ENCODE measurements at regions not wholly inside any gene's neighbourhood (a gene's known extent, or its start where the extent isn't known, plus 50 kb on each side); places are given as distances from the start of the nearest gene placed in this dataset.
A peak's percentile ranks its signal among the peaks of the same experiment; 100 is the strongest.

DNA sequence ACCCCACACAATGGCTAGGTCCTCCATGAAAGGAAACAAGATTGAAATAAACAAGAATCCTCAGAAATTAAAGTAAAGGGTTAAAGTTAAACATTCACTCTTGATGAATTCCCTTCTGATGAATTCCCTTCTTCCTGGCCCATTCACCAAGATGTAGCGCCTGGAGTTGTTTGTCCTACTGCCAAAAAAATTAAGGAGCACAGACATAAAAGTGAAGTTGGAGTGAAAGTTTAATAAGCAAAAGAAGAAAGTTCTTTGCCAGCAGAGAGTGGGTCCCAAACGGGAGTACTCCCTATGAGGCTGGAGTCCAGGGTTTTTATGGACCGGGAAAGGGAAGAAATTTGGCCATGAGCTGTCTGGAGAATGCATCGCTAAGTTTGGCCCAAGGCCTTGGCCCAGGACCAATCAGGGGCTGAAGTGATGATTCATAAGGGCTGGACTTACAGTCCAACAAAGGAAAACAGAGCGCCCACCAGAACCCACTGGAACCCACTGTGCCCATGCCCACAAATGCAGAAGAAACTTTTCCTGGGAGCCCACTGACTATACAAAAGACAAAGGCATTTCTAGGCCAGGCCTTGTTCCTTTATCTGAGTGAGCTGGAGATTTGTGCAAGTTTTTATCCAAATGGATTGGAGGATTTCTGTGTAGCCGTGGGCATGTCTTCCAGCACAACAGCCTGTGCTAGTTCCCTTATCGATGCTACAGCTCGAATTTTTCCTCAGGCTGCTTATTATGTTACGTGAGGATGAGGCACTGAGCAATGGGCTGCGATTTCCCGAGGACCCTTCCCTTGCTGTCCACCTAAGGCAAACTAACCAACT lies 1561.6 kb downstream of the OTOL1 start (continued):
- TF ChIP-seq POLR2AphosphoS5 (IDR thresholded peaks at IDR 0.05; ENCODE audit: low read depth, low read length) (no peak), RFX5 (IDR thresholded peaks at IDR 0.05; ENCODE audit: low read length) (no peak), GATA2 (CRISPR knock-in tag; IDR thresholded peaks at IDR 0.05) (no peak), NFIC (IDR thresholded peaks at IDR 0.05; ENCODE audit: borderline replicate concordance) (no peak), FOXJ3 (CRISPR knock-in tag; IDR thresholded peaks at IDR 0.05) (no peak), FOXM1 (IDR thresholded peaks at IDR 0.05; ENCODE audit: low read depth) (no peak), SIN3A (IDR thresholded peaks at IDR 0.05; ENCODE audit: borderline replicate concordance, low read depth, low read length) (no peak)

DNA sequence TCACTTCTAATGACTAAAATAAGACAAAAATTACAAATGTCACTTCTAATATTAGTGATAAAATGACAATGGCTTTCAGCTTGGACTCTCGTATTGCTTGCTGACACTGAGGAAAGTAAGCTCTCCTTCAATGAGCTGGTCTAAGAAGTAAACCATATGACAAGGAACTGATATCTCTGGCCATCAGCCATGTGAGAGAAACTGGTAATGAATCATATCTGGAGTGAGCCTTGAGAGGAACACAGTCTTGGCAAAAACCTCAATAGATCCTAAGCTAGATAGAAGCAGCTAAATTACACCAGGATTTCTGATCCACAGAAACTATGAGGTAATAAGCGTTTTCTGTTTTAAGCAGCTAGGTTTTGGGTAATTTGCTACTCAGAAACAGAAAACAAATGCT lies 1575.1 kb downstream of the OTOL1 start:
- Histone ChIP-seq H3K27me3 (ENCODE audit: insufficient read depth) (no peaks in the 10 kb centered on the region), H3K4me3 (ENCODE audit: low read depth in 2 of 2, low read length in 1 of 2) (no peak overlapping the region), H4K20me1 (ENCODE audit: insufficient read depth) (no peaks in the 10 kb centered on the region), H3K79me2 (ENCODE audit: insufficient read depth) (no peaks in the 10 kb centered on the region), H3F3A (replicated peaks; ENCODE audit: insufficient read depth) (peaks cover 6% of the 10 kb centered on the region), H3K27ac (ENCODE audit: low read depth in 2 of 2, low read length in 1 of 2) (no peak overlapping the region; a peak in 1 of 4 replicates), H3K9me2 (no peaks in the 10 kb centered on the region), H3K4me1 (ENCODE audit: control insufficient read depth in 1 of 2, insufficient read depth in 2 of 2, low read depth in 1 of 2, low read length in 1 of 2) (no peaks in the 10 kb centered on the region), H3K9ac (no peak overlapping the region), H3K36me3 (replicated peaks in 1 of 2; ENCODE audit: control insufficient read depth in 1 of 2, insufficient read depth in 2 of 2, low read length in 1 of 2) (no peaks in the 10 kb centered on the region), H2AFZ (ENCODE audit: low read depth) (no peak overlapping the region), H3K9me3 (peaks cover 2% of the 10 kb centered on the region; the same call in 1 of the 2 replicates), H3K4me2 (no peak overlapping the region)
- TF ChIP-seq TCF12 (IDR thresholded peaks at IDR 0.05) (peak; percentile 77), EP300 (IDR thresholded peaks at IDR 0.05; ENCODE audit: borderline replicate concordance in 1 of 2, low read depth in 1 of 2, low read length in 1 of 2) (0 out of 4 replicates have a peak, but pooled peaks of 1 of the 2 experiments have one; percentile 26), NFIC (IDR thresholded peaks at IDR 0.05; ENCODE audit: borderline replicate concordance) (peak; percentile 76), EZH2phosphoT487 (IDR thresholded peaks at IDR 0.05; ENCODE audit: borderline replicate concordance, low read depth) (no peak), JUND (IDR thresholded peaks at IDR 0.05) (peak; percentile 53)
- TF ChIP-seq, protein P1, sequence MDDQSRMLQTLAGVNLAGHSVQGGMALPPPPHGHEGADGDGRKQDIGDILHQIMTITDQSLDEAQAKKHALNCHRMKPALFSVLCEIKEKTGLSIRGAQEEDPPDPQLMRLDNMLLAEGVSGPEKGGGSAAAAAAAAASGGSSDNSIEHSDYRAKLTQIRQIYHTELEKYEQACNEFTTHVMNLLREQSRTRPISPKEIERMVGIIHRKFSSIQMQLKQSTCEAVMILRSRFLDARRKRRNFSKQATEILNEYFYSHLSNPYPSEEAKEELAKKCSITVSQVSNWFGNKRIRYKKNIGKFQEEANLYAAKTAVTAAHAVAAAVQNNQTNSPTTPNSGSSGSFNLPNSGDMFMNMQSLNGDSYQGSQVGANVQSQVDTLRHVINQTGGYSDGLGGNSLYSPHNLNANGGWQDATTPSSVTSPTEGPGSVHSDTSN (IDR thresholded peaks at IDR 0.05), result peak; percentile 79
- TF ChIP-seq, protein P2, sequence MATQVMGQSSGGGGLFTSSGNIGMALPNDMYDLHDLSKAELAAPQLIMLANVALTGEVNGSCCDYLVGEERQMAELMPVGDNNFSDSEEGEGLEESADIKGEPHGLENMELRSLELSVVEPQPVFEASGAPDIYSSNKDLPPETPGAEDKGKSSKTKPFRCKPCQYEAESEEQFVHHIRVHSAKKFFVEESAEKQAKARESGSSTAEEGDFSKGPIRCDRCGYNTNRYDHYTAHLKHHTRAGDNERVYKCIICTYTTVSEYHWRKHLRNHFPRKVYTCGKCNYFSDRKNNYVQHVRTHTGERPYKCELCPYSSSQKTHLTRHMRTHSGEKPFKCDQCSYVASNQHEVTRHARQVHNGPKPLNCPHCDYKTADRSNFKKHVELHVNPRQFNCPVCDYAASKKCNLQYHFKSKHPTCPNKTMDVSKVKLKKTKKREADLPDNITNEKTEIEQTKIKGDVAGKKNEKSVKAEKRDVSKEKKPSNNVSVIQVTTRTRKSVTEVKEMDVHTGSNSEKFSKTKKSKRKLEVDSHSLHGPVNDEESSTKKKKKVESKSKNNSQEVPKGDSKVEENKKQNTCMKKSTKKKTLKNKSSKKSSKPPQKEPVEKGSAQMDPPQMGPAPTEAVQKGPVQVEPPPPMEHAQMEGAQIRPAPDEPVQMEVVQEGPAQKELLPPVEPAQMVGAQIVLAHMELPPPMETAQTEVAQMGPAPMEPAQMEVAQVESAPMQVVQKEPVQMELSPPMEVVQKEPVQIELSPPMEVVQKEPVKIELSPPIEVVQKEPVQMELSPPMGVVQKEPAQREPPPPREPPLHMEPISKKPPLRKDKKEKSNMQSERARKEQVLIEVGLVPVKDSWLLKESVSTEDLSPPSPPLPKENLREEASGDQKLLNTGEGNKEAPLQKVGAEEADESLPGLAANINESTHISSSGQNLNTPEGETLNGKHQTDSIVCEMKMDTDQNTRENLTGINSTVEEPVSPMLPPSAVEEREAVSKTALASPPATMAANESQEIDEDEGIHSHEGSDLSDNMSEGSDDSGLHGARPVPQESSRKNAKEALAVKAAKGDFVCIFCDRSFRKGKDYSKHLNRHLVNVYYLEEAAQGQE (IDR thresholded peaks at IDR 0.05; ENCODE audit: low read depth, low read length), result no peak
- CTCF ChIA-PET, result interaction anchor here (0.6 to 2.2 kb wide), 2 partner anchors 15 to 425 kb away, joined by 3 to 9 read pairs; no protein-coding TSS in a partner anchor
- POLR2A ChIA-PET, result no interaction called here
- no peak for DNase-seq
- 9% methylated on average over 2 of the region's 2 CpGs for WGBS (ENCODE audit: low lambda C conversion rate)

Small RNA genes in the stretch of these regions (small RNA-seq; reads per million reads assigned to genes)
- 0 reads per million in 7 experiments for gene AC128716.1
